ENCODE measurements at regions not wholly inside any gene's neighbourhood (a gene's known extent, or its start where the extent isn't known, plus 50 kb on each side); places are given as distances from the start of the nearest gene placed in this dataset.

GRCh38 chr7:155880721-155881120 is 68.5 kb upstream of the SHH start:
- no peak for TF ChIP-seq CTCF (conservative IDR thresholded peaks at IDR 0.05 in 1 of 2, IDR thresholded peaks at IDR 0.05 in 1 of 2; ENCODE audit: extremely low read depth in 1 of 2, insufficient read depth in 1 of 2, low read depth in 1 of 2, low read length in 2 of 2)
- no peak for TF ChIP-seq EZH2 (IDR thresholded peaks at IDR 0.05; ENCODE audit: borderline replicate concordance, low read length)

Measured in mammary epithelial cell (primary cell).